GM21723 (cell line): ENCODE measurements at regions not wholly inside any gene's neighbourhood (a gene's known extent, or its start where the extent isn't known, plus 50 kb on each side); places are given as distances from the start of the nearest gene placed in this dataset.
"Not testable (repeated sequence)": the region's sequence is repeated elsewhere in the genome, so short reads cannot be mapped to it uniquely, and the experiment has no call there.

Source experiments
- ATAC-seq: cut with Tn5 transposase; IDR thresholded peaks from one replicate; pipeline ENCODE4 v1.9.1; 2021; ENCODE audit warnings: mild to moderate bottlenecking, moderate library complexity; ENCODE audit not compliant: unreplicated experiment

- not testable (repeated sequence) for ATAC-seq
Observed at GRCh38 chr11:96882622-96883021, 492.8 kb downstream of the JRKL start.

DNA sequence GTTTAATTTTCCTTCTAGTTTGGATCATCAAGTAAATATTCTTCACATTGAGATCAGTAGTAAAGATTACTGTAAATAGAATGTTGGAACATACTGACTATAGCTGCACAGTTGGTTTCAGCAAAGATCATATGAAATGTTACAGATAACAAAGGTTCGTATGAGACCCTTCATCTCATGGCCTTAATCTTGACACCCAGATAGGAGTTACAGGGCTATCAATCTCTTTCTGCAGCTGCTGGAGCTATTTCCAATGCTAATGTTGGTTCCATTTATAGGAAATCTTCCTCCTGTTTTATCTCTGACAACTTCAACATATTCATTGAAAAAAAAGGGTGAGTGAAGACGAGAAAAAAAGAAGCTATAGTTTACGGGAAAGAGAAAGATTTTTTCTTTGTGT lies 495.6 kb downstream of the JRKL start:
- no peak for ATAC-seq

- ATAC-seq, result no peak
Observed at GRCh38 chr11:96885912-96886311, 496.1 kb downstream of the JRKL start.

GRCh38 chr11:96893988-96894387 lies 504.2 kb downstream of the JRKL start:
- no peak for ATAC-seq

DNA sequence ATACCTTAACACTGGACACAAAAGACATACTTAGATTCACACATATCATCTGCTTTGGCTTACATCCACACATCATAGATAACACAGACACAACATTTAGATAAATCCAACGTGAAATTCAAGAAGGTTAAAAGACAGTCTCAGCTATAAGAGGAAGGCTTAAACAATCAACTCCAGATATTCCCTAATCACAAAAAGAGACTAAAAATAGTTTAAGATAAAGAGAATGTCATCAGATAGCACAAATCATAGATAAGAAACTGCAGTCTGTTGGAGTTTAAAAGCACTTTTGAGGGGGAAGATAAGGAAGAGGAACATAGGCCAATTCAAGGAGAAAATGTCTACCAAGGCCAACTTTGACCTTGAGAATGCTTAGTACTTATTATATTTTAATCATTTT lies 504.8 kb downstream of the JRKL start:
- ATAC-seq, result no peak

GRCh38 chr11:96899971-96900370 lies 510.2 kb downstream of the JRKL start:
- ATAC-seq, result no peak

DNA sequence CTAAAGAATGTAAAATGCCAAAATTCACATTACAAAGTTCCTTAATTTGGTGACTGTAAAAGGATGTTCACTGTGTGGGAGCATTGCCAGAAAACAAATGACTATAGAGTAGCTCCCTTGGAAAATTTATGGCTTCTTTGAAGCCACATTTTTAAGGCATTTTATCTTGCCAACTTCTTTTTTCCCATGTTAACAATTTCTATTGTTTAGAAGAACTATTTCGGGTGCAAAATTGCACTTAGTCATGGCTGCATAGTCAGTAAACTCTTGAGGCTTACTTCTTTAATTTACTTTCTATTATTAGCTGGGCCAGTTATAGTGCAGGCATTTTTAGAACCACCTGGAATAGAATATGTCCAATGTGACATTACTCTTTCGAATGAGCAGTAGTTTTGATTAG lies 515.3 kb downstream of the JRKL start:
- ATAC-seq, result no peak

- ATAC-seq, result no peak
Observed at GRCh38 chr11:96905663-96906062, 515.9 kb downstream of the JRKL start.

GRCh38 chr11:96906476-96906875 lies 516.7 kb downstream of the JRKL start:
- ATAC-seq, result no peak

GRCh38 chr11:96925862-96926261 lies 536.0 kb downstream of the JRKL start:
- ATAC-seq, result no peak

DNA sequence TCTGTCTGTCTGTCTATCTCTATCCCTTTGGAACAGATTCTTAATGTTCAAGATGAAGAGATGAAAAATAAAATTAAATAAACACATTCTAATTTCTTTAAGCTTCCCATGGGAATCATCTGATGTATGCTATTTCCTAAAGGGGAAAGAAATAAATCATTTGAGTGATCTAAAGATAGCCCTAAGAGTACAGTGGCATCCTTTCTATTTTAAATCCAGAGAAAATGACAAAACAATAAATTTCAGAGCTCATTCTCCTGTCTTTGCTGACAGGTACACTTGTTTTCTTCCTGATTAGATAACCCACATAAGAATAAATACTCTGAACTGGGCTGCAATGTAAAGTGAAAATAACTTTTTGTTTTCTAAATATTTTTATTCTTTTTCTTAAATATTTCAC lies 550.4 kb downstream of the JRKL start:
- no peak for ATAC-seq

GRCh38 chr11:96942855-96943254 lies 553.0 kb downstream of the JRKL start:
- no peak for ATAC-seq

GRCh38 chr11:96943970-96944369 lies 554.2 kb downstream of the JRKL start:
- ATAC-seq, result no peak

GRCh38 chr11:96948066-96948465 lies 558.3 kb downstream of the JRKL start:
- ATAC-seq, result no peak

DNA sequence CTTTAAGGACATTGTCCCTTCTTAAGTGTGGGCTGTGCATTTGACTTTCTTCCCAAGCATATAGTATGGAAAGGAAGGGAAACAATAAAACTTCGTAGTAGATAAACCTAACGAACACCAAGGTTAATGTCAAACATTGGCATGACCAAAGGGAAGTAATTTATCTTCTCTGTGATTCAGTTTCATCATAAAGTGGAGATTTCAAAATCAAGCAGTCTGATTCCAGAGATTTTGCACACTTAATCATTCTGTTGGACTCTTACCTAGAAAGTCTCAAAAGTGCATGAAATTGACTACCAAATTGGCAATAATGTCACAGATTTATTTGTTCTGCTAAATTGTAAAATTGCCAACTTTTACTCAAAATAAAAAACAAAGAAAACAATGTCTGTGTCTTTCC lies 559.7 kb downstream of the JRKL start:
- ATAC-seq, result no peak

GRCh38 chr11:96954587-96955242 lies 564.9 kb downstream of the JRKL start:
- no peak for ATAC-seq

- no peak for ATAC-seq
Observed at GRCh38 chr11:96960476-96960875, 570.7 kb downstream of the JRKL start.

DNA sequence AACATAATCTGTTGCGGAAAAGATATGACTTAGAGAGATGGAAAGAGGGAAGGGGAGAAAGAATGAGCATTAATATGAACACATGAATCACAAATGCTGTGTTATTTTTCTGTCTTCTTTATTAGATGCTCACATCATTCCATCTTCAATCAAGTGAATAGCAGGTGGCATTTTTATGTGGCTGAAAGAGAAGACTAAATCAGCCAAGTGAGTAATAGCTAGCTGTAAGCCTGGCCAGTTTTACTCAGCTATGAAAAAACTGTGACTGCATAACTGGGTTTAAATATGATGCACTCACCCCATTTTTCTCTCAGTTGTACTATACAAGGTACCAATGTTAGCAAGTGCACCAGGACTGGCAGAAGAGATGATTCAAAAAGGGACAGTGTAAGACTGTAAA lies 571.1 kb downstream of the JRKL start:
- no peak for ATAC-seq

DNA sequence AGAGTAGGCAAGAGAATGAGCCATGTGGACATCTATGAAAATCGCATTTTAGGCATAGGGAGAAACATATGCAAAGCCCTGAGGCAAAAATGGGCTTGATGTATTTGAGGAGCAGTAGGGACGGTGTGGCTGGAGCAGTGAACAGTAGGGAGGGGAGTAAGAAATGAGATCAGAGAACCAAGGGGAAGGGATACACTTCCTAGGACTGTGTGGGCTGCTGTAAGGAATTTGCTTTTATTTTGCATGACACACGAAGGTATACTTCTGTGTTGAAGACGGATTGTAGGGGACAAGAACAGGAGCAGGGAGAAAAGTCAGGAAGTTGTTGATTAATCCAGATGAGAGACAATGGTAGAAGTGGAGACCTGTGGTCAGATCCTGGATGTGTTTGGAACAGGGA lies 572.1 kb downstream of the JRKL start:
- no peak for ATAC-seq

DNA sequence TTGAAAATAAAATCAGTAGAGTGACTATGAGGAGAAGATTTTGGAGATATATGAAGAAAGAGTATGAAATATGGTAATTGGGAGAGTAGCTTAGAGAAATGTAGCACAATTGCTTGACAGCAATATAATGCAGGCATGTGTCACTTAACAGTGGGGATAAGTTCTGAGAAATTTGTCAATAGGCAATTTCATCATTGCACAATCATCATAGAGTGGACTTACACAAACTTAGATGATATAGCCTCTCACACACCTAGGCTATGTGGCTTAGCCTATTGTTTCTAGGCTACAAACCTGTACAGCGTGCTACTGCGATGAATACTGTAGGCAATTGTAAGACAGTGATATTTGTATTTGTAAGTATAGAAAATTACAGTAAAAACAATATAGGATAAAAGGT lies 573.6 kb downstream of the JRKL start:
- ATAC-seq, result no peak

DNA sequence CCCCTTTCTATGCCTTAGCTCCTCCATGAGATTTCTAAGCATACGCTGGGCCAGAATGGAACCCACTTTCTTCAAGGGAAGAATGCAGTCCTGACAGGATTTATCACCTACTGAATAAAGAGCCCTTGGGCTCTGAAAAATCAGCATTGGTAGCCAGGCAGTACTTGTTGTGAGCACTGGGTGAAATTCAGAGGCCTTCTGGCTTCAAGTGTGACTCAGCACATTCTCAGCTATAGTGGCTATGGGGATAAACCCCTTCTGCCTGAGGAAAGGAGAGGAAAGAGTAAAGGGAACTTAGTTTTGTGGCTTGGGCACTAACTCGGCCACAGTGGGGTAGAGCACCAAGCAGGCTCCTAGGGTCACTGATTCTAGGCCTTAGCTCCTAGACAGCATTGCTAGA lies 574.8 kb downstream of the JRKL start:
- ATAC-seq, result no peak

GRCh38 chr11:96967616-96968015 lies 577.8 kb downstream of the JRKL start:
- ATAC-seq, result no peak

GRCh38 chr11:96969251-96969650 lies 579.4 kb downstream of the JRKL start:
- ATAC-seq, result no peak
